ENCODE measurements at regions not wholly inside any gene's neighbourhood (a gene's known extent, or its start where the extent isn't known, plus 50 kb on each side); places are given as distances from the start of the nearest gene placed in this dataset.

GRCh38 chr21:22277341-22277740, 1279.1 kb downstream of the NCAM2 start:
- H3K4me3 ChIP-seq (ENCODE audit: low read depth, low read length), result no peak overlapping the region
- POLR2A ChIA-PET, result no interaction called here

GRCh38 chr21:22278366-22278765, 1280.2 kb downstream of the NCAM2 start:
- no peak for TF ChIP-seq CTCF (IDR thresholded peaks at IDR 0.05; ENCODE audit: low read depth, low read length)
- ChIA-PET CTCF (no interaction called here), POLR2A (no interaction called here)
- no peak for DNase-seq (ENCODE audit: low read depth, low spot score)
- Histone ChIP-seq H3K27me3 (ENCODE audit: control insufficient read depth, insufficient read depth, low read length) (no peaks in the 10 kb centered on the region), H3K9me3 (ENCODE audit: control insufficient read depth, insufficient read depth, low read length) (peaks cover 4% of the 10 kb centered on the region; the same call in 1 of the 2 replicates), H3K4me3 (ENCODE audit: low read depth, low read length) (no peak overlapping the region), H3K27ac (ENCODE audit: low read depth, low read length) (no peak overlapping the region)

More at GRCh38 chr21:22277341-22277740, 1279.1 kb downstream of the NCAM2 start:
- DNase-seq (ENCODE audit: low read depth, low spot score), result no peak
- H3K9me3 ChIP-seq (ENCODE audit: control insufficient read depth, insufficient read depth, low read length), result peaks cover 4% of the 10 kb centered on the region; the same call in 1 of the 2 replicates
- CTCF ChIA-PET, result no interaction called here
- H3K27ac ChIP-seq (ENCODE audit: low read depth, low read length), result no peak overlapping the region
- TF ChIP-seq CTCF (IDR thresholded peaks at IDR 0.05; ENCODE audit: low read depth, low read length), result no peak
- no peaks in the 10 kb centered on the region for H3K27me3 ChIP-seq (ENCODE audit: control insufficient read depth, insufficient read depth, low read length)

- Histone ChIP-seq H3K27ac (ENCODE audit: low read depth, low read length) (no peak overlapping the region), H3K27me3 (ENCODE audit: control insufficient read depth, insufficient read depth, low read length) (no peaks in the 10 kb centered on the region), H3K4me3 (ENCODE audit: low read depth, low read length) (no peak overlapping the region), H3K9me3 (ENCODE audit: control insufficient read depth, insufficient read depth, low read length) (peaks cover 4% of the 10 kb centered on the region; the same call in 1 of the 2 replicates)
- no peak for DNase-seq (ENCODE audit: low read depth, low spot score)
- CTCF ChIA-PET, result no interaction called here
- POLR2A ChIA-PET, result no interaction called here
- TF ChIP-seq CTCF (IDR thresholded peaks at IDR 0.05; ENCODE audit: low read depth, low read length), result no peak
Measured at GRCh38 chr21:22280851-22281250, 1282.6 kb downstream of the NCAM2 start.

GRCh38 chr21:22288885-22289499, 1290.8 kb downstream of the NCAM2 start:
- Histone ChIP-seq H3K4me3 (ENCODE audit: low read depth, low read length) (no peak overlapping the region), H3K27ac (ENCODE audit: low read depth, low read length) (no peak overlapping the region), H3K9me3 (ENCODE audit: control insufficient read depth, insufficient read depth, low read length) (peaks cover 11% of the 10 kb centered on the region), H3K27me3 (ENCODE audit: control insufficient read depth, insufficient read depth, low read length) (no peaks in the 10 kb centered on the region)
- CTCF ChIA-PET, result no interaction called here
- TF ChIP-seq CTCF (IDR thresholded peaks at IDR 0.05; ENCODE audit: low read depth, low read length), result no peak
- POLR2A ChIA-PET, result no interaction called here
- no peak for DNase-seq (ENCODE audit: low read depth, low spot score)

GRCh38 chr21:22292144-22292543, 1293.9 kb downstream of the NCAM2 start:
- ChIA-PET POLR2A (no interaction called here), CTCF (no interaction called here)
- no peak for DNase-seq (ENCODE audit: low read depth, low spot score)
- peaks cover 15% of the 10 kb centered on the region for H3K9me3 ChIP-seq (ENCODE audit: control insufficient read depth, insufficient read depth, low read length)
- no peak for TF ChIP-seq CTCF (IDR thresholded peaks at IDR 0.05; ENCODE audit: low read depth, low read length)
- H3K27me3 ChIP-seq (ENCODE audit: control insufficient read depth, insufficient read depth, low read length), result no peaks in the 10 kb centered on the region
- no peak overlapping the region for H3K4me3 ChIP-seq (ENCODE audit: low read depth, low read length)
- H3K27ac ChIP-seq (ENCODE audit: low read depth, low read length), result no peak overlapping the region

Measured in AG04450 (cell line).